HG03103 (cell line): ENCODE measurements at regions not wholly inside any gene's neighbourhood (a gene's known extent, or its start where the extent isn't known, plus 50 kb on each side); places are given as distances from the start of the nearest gene placed in this dataset.

Experiments used
- ATAC-seq: cut with Tn5 transposase; IDR thresholded peaks from one replicate; pipeline ENCODE4 v1.9.1; 2021; ENCODE audit warnings: low read depth; ENCODE audit not compliant: unreplicated experiment

DNA sequence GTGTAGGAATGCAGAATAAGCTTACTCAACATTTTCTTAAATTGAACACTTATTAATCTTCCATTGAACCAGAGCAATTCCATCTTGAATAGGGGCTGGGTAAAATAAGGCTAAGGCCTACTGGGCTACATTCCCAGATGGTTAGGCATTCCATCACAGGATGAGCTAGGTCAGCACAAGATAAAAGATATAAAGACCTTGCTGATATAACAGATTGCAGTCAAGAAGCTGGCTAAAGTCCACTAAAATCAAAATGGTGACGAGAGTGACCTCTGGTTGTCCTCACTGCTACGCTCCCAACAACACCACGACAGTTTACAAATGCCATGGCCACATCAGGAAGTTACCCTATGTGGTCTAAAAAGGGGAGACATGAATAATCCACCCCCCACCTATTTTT is 156.1 kb downstream of the NXNL2 start:
- no peak for ATAC-seq

DNA sequence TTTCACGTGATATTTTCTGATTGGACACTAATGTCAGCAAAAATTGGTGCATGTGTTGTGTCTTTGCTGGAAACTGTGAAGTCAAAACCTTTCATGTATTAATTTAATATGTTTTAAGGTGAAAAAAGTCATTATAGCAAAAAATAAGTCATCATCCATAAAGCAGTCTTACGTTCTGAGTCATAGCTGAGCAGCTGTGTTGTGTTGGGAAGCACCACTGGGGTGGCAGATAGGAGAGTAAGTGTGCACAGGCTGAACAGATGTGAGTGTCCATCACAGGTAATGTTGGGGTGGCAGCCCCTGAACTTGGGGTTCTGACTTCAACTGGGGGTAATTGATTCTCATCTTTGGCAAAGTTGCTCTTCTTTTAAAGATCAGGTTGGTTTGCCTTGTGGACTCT is 156.8 kb downstream of the NXNL2 start:
- ATAC-seq = no peak

DNA sequence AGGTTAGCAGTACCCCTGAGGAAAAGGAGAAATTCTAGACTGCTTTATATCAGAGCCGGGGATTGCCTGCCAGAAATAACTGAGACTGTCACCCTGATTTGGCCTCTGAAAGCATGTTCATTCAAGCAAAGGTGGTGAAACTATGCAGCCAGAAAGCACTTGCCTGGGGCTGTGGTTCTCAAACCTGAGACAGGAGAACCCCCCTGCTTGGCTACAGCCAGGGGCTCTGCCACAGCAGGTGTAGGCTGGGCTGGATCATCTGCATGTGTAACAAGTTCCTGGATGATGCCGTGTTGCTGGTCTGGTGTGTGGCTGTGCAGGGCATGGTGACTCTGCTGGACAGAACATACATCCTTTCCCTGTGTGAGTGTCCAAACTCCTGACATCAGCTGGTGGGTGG is 157.8 kb downstream of the NXNL2 start:
- ATAC-seq = no peak

DNA sequence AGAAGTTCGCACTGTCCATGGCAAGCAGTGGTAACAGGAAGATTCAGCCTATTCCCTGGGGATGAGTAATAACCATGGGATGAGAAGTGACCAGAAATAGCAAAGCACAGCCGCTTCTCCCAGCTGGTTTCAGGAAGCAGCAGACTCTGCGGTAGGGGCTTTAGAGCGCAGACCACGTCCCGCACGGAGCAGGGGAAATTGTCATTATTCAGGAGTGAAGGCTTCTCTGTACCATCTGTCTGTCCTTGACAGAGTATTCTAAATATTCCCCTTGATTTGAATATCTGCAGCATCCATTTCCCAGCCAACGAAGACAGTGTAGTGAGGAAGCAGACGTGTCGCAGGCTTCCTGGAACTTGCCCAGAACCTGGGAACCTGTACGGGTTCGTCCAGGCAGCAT is 159.6 kb downstream of the NXNL2 start:
- ATAC-seq = no peak

- ATAC-seq = no peak
These were observed 161.5 kb downstream of the NXNL2 start for GRCh38 chr9:88696501-88696900.

DNA sequence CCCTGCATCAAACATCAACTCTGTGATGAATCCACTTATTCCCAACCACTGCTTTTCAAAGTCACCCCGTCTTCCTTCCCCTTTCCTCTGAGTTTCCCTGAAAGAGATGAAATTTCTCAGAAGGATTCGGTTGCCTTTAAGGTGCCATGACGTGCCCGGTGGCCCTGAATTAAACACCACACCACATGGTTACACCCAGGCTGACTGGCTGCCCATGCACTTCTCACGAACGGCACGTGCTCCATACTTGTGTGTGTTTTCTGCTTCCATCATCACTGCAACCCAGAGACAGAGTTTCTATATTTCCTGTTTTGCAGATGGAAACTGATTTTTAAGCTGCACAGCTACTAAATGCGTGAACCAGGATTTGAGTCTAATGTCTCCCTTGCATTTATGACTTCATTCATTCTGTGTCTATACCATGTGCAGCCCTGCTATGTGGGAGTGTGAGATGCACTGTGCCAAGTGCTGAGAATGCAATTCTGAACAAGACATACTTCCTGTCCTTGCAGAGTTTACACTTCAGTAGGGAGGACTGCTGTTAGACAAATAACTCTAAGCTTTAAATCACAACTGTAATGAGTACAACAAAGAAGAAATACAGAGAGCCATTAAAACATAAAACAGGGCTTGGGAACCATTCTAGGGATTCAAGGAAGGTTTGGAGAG is 162.9 kb downstream of the NXNL2 start:
- ATAC-seq = no peak

GRCh38 chr9:88702985-88703384 is 168.0 kb downstream of the NXNL2 start:
- no peak for ATAC-seq

DNA sequence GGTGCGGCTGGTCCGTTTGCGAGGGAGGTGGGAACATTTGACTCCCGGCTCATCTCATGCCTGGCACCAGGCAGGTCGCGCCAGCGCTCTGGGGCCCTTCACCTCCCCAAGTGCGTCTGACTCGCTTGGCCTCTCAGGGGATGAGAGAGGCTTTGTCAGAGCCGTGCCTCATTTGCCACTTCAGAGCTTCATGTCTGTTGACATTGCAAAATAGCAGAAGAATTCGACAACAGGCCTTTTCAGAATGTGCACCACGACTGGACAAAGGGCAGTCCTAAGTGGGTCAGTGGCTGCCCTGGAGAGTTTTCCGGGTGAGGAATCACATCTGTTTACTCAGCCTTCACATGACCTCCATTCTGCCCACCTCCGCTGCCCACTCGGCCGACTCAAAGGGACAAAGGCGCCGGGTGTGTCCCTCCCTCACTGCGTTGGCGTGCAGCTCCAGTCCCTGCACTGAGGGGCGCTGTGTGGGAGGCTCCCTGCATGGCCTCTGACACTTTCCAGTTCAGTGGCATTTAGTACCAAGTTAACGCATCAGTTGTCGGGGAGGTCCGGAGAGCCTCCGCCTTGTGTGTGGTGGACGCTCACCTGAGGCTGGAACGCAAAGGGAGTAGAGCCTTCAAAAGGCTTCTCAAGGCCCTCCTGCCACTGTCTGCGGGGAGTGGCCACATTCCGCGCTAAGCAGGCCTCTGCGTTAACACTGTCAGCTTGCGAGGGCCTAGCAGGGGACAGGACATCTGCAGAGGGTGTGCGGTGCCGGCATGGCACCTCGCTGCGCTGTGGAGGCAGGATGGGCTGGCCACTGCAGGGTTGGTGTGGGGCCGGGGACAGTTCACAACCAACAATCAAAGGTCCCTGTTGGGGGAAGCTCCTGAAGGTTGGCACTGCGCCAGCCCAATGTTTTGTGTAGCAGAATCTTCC is 171.5 kb downstream of the NXNL2 start:
- ATAC-seq = no peak

DNA sequence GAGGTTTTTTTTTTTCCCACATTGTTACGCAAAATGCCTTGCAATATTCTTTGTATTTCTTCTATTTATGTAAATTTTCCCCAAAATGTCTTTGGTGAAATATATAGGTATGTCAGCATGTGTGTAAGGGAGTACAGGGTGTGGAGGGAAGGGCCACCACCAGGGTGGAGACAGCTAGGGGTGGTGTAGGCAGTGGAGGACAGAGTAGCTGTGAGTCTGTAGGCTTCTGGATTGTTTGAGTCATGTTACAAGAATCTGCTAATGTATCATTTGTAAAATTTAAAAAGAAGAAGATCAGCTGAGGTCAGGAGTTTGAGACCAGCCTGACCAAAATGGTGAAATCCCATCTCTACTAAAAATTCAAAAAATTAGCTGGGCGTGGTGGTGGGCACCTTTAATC is 175.5 kb downstream of the NXNL2 start:
- no peak for ATAC-seq

DNA sequence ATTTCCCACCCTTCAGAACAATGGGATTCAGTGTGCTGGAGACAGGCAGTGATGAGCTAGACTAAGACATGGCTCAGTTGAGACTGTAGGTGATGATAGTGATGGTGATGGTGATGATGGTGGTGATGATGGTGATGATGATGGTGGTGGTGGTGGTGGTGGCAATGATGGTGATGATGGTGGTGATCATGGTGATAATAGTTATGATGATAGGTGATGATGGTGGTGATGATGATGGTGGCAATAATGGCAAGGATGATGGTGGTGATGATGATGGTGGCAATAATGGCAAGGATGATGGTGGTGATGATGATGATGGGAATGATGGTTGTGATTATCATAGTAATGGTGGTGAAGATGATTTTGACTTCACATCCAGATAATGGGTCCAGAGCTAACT is 176.7 kb downstream of the NXNL2 start:
- ATAC-seq = no peak

- no peak for ATAC-seq
These were observed 177.5 kb downstream of the NXNL2 start for GRCh38 chr9:88712484-88712883.

- no peak for ATAC-seq
These were observed 178.0 kb downstream of the NXNL2 start for GRCh38 chr9:88713010-88713409.

GRCh38 chr9:88716596-88717290 is 181.8 kb downstream of the NXNL2 start:
- ATAC-seq = no peak

- no peak for ATAC-seq
These were observed 186.0 kb downstream of the NXNL2 start for GRCh38 chr9:88721025-88721424.

GRCh38 chr9:88721495-88722279 is 186.7 kb downstream of the NXNL2 start:
- ATAC-seq = no peak

- ATAC-seq = no peak
These were observed 187.8 kb downstream of the NXNL2 start for GRCh38 chr9:88722753-88723152.

DNA sequence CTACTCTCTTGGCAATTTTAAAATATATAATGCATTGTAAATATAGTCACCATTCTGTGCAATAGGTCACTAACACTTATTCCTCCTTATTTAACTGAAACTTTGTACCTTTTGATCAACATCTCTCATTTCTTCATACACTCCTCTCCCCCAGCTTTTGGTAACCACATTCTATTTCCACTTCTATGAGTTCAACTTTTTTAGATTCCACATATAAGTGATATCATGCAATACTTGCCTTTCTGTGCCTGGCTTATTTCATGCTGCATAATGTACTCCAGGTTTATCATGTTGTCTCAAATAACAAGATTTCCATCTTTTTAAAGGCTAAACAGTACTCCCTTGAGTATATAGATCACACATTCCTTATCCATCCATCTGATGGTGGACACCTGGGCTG is 188.8 kb downstream of the NXNL2 start:
- no peak for ATAC-seq

- no peak for ATAC-seq
These were observed 189.4 kb downstream of the NXNL2 start for GRCh38 chr9:88724331-88724730.

DNA sequence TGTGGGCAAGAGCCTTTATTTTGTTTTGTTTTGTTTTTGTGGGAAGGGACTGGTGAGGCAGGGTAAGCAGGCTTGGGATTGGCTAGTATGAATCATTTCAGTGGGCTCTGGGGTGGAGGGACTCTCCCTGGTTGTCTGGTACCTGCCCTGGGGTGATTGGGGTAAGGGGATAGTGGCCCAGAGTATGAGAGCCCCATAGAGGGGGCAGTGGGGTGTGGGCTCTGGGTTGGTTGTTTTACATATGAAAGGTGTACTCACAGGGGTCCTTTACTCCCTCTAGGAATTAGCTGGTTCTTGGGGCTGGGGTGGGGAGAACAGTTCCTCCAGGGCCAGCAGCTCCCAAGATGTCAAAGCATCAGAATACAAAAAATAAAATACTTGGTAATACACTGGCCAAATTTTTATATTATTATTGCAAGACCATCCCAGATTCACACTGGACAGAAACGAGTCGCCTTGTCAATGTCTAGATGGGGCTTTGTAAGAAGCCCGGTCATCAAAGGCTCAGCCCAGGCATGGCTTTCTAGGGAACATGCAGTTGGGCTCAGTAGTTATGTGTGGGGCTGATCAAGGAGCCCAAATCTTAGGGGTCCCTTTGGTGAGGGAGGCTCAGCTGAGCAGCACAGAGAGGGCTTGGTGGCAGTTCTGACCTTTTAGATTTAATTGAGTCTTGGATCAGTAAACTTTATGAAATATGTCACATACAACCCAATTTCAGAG is 190.5 kb downstream of the NXNL2 start:
- ATAC-seq = no peak

GRCh38 chr9:88726803-88727202 is 191.8 kb downstream of the NXNL2 start:
- ATAC-seq = no peak
